Suppressor macrophage (primary cell): ENCODE measurements at regions not wholly inside any gene's neighbourhood (a gene's known extent, or its start where the extent isn't known, plus 50 kb on each side); places are given as distances from the start of the nearest gene placed in this dataset.
"Not testable (repeated sequence)": the region's sequence is repeated elsewhere in the genome, so short reads cannot be mapped to it uniquely, and the experiment has no call there.

Experiments
- DNase-seq, 4 experiments: peaks; one replicate each; pipeline ENCODE4 v3.0.0-alpha.2; 2020 to 2022

- no peak for DNase-seq
Observed at GRCh38 chr1:157319567-157319966, 181.4 kb upstream of the ETV3 start.

GRCh38 chr1:157317229-157317628 is 179.0 kb upstream of the ETV3 start:
- DNase-seq: not testable (repeated sequence)

- no peak for DNase-seq
Observed at GRCh38 chr1:157315544-157315943, 177.3 kb upstream of the ETV3 start.

GRCh38 chr1:157314408-157314807 is 176.2 kb upstream of the ETV3 start:
- no peak for DNase-seq

- no peak for DNase-seq
Observed at GRCh38 chr1:157313240-157313807, 175.1 kb upstream of the ETV3 start.

GRCh38 chr1:157312082-157312812 is 174.1 kb upstream of the ETV3 start:
- DNase-seq: no peak

GRCh38 chr1:157311730-157312081 is 173.5 kb upstream of the ETV3 start:
- peak in 2 of 4 experiments; percentile 26 to 34 for DNase-seq

- not testable (repeated sequence) for DNase-seq
Observed at GRCh38 chr1:157310805-157311729, 172.9 kb upstream of the ETV3 start.

GRCh38 chr1:157310401-157310800 is 172.2 kb upstream of the ETV3 start:
- DNase-seq: no peak

GRCh38 chr1:157307491-157307890 is 169.3 kb upstream of the ETV3 start:
- no peak for DNase-seq

GRCh38 chr1:157306896-157307295 is 168.7 kb upstream of the ETV3 start:
- DNase-seq: no peak

- no peak for DNase-seq
Observed at GRCh38 chr1:157304271-157304670, 166.1 kb upstream of the ETV3 start.

GRCh38 chr1:157302724-157303123 is 164.5 kb upstream of the ETV3 start:
- DNase-seq: no peak

- DNase-seq: no peak
Observed at GRCh38 chr1:157302199-157302497, 164.0 kb upstream of the ETV3 start.

- no peak for DNase-seq
Observed at GRCh38 chr1:157301477-157302198, 163.4 kb upstream of the ETV3 start.

- DNase-seq: not testable (repeated sequence)
Observed at GRCh38 chr1:157294387-157295145, 156.4 kb upstream of the ETV3 start.

- DNase-seq: no peak
Observed at GRCh38 chr1:157292809-157293564, 154.8 kb upstream of the ETV3 start.

GRCh38 chr1:157292302-157292701 is 154.1 kb upstream of the ETV3 start:
- DNase-seq: no peak

GRCh38 chr1:157291083-157291482 is 152.9 kb upstream of the ETV3 start:
- DNase-seq: no peak

- DNase-seq: no peak
Observed at GRCh38 chr1:157289424-157290105, 151.4 kb upstream of the ETV3 start.

GRCh38 chr1:157288996-157289395 is 150.8 kb upstream of the ETV3 start:
- DNase-seq: peak; percentile 72 to 89 (median 85)
